ENCODE measurements at regions not wholly inside any gene's neighbourhood (a gene's known extent, or its start where the extent isn't known, plus 50 kb on each side); places are given as distances from the start of the nearest gene placed in this dataset.

- TF ChIP-seq CTCF (IDR thresholded peaks at IDR 0.05; ENCODE audit: low read depth, low read length), result no peak
- no peak for TF ChIP-seq EZH2phosphoT487 (IDR thresholded peaks at IDR 0.05; ENCODE audit: low read depth)
These were observed 300.4 kb downstream of the IRX2 start for GRCh38 chr5:2451100-2451499.

All from OCI-LY3 (cell line).